GM23248 (cell line): ENCODE measurements at regions not wholly inside any gene's neighbourhood (a gene's known extent, or its start where the extent isn't known, plus 50 kb on each side); places are given as distances from the start of the nearest gene placed in this dataset.

Source experiments
- EZH2 ChIP-seq: fragments of 200-600 bp; sonication (generic); IDR thresholded peaks from 2 replicates; pipeline ENCODE4 v1.6.1; 2018; ENCODE audit warnings: antibody characterized with exemption, mild to moderate bottlenecking; ENCODE audit not compliant: insufficient read depth, poor library complexity, severe bottlenecking
- EZH2phosphoT487 ChIP-seq: fragments of 200-600 bp; sonication (generic); IDR thresholded peaks from 2 replicates; pipeline ENCODE4 v1.6.1; 2018; ENCODE audit warnings: antibody characterized with exemption, moderate library complexity, mild to moderate bottlenecking, low read depth; ENCODE audit not compliant: insufficient read depth

- TF ChIP-seq EZH2 = no peak
- TF ChIP-seq EZH2phosphoT487 = no peak
Observed at GRCh38 chr1:193607787-193608186, 421.4 kb upstream of the B3GALT2 start.
